Astrocyte of the spinal cord (primary cell): ENCODE measurements at regions not wholly inside any gene's neighbourhood (a gene's known extent, or its start where the extent isn't known, plus 50 kb on each side); places are given as distances from the start of the nearest gene placed in this dataset.
"Not testable (repeated sequence)": the region's sequence is repeated elsewhere in the genome, so short reads cannot be mapped to it uniquely, and the experiment has no call there.

Experiments
- DNase-seq: peaks from one replicate; pipeline ENCODE4 v3.0.0; 2011; ENCODE audit warnings: low read depth, low spot score
- H3K4me3 ChIP-seq: 2 replicates; pipeline ENCODE4 v1.5.1; 2011; ENCODE audit warnings: low read depth, mild to moderate bottlenecking, low read length, moderate library complexity
- in situ Hi-C: cut with HindIII; loops from 2 replicates; pipeline ENCODE4 v1.10.0; 2017; ENCODE audit warnings: low sequenced_read_pairs
- TF ChIP-seq, protein P1 (sequence below): IDR thresholded peaks from 2 replicates; pipeline ENCODE4 v1.5.1; 2012; ENCODE audit warnings: low read depth, mild to moderate bottlenecking, low read length, inconsistent platforms

GRCh38 chr15:35247150-35247549 is 162.1 kb upstream of the NANOGP8 start:
- no peak overlapping the region for H3K4me3 ChIP-seq
- in situ Hi-C loops: no loop called here
- DNase-seq: no peak
- TF ChIP-seq, protein P1, sequence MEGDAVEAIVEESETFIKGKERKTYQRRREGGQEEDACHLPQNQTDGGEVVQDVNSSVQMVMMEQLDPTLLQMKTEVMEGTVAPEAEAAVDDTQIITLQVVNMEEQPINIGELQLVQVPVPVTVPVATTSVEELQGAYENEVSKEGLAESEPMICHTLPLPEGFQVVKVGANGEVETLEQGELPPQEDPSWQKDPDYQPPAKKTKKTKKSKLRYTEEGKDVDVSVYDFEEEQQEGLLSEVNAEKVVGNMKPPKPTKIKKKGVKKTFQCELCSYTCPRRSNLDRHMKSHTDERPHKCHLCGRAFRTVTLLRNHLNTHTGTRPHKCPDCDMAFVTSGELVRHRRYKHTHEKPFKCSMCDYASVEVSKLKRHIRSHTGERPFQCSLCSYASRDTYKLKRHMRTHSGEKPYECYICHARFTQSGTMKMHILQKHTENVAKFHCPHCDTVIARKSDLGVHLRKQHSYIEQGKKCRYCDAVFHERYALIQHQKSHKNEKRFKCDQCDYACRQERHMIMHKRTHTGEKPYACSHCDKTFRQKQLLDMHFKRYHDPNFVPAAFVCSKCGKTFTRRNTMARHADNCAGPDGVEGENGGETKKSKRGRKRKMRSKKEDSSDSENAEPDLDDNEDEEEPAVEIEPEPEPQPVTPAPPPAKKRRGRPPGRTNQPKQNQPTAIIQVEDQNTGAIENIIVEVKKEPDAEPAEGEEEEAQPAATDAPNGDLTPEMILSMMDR: no peak

DNA sequence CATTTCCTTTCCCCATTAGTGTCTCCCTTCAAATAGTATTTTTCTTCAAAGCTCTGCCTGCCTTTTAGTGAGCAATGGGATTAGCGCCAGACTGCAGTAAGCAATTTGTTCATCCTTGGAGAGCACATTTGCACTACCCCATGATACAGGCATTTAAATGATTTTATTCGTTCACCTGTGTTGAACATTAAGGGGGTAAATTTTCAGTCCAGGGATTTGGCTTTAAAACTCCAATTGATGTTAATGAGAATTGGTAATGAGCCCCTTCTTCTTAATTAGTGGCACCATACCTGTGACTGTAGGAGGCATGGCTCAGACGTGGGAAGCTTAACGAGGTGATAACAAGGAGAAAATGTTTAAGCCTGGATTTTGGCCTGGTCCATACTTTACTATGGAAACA is 161.4 kb upstream of the NANOGP8 start:
- in situ Hi-C loops: no loop called here
- H3K4me3 ChIP-seq: no peak overlapping the region
- DNase-seq: no peak
- TF ChIP-seq, protein P1: no peak

DNA sequence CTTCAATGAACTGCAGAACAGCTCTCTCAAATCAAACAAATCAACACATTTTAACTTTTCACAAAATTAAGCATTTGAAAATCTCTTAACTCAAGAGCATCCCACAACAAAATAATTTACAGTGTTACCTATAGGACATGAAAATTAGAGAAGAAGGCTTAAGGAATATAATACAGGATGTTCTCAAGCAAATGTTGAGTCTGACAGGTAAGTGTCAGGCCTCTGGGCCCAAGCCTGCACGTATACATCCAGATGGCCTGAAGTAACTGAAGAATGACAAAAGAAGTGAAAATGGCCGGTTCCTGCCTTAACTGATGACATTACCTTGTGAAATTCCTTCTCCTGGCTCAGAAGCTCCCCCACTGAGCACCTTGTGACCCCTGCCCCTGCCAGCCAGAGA is 160.6 kb upstream of the NANOGP8 start:
- DNase-seq, H3K4me3 ChIP-seq, in situ Hi-C loops: not testable (repeated sequence)

GRCh38 chr15:35244227-35244626 is 159.1 kb upstream of the NANOGP8 start:
- no peak overlapping the region for H3K4me3 ChIP-seq
- DNase-seq: no peak
- TF ChIP-seq, protein P1: no peak
- in situ Hi-C loops: no loop called here

DNA sequence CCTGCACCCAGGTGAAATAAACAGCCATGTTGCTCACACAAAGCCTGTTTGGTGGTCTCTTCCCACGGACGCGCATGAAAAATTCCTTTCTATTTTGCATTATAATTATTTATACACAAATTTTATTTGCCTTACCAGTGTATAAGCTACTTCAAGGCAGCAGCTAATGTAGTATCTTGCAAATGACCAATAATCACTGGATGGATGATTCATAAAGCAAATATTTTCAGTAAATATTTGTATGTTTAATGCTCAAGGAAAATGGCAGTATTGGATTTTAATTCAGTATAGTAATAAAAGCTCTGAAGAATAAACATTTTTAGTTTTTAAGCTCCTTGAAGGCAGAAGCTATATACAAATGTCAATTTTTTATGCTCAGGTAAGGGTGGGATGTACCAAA is 158.7 kb upstream of the NANOGP8 start:
- TF ChIP-seq, protein P1: no peak
- DNase-seq: no peak
- in situ Hi-C loops: no loop called here
- H3K4me3 ChIP-seq: no peak overlapping the region

DNA sequence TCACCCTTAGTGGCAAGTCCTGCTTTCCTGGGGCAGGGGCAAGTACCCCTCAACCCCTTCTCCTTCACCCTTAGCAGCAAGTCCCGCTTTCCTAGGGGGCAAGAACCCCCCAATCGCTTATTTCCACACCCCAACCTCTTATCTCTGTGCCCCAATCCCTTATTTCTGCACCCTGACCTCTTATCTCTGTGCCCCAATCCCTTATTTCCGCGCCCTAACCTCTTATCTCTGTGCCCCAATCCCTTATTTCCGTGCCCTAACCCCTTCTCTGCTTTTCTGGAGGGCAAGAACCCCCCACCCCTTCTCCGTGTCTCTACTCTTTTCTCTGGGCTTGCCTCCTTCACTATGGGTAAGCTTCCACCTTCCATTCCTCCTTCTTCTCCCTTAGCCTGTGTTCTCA is 154.6 kb upstream of the NANOGP8 start:
- not testable (repeated sequence) for H3K4me3 ChIP-seq

DNA sequence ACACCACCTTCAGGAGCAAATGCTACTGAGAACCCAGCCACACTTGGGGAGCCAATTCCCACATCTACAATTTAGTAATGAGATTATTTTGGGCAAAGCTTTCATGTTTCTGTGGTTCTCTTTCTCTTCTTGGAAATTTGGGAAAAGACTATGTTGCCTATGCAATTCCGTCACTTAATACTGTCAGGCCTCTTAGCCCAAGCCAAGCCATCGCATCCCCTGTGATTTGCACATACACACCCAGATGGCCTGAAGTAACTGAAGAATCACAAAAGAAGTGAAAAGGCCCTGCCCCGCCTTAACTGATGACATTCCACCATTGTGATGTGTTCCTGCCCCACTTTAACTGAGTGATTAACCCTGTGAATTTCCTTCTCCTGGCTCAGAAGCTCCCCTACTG is 153.4 kb upstream of the NANOGP8 start:
- DNase-seq, in situ Hi-C loops, H3K4me3 ChIP-seq: not testable (repeated sequence)

More for the DNA sequence above, 154.6 kb upstream of the NANOGP8 start:
- DNase-seq, in situ Hi-C loops: not testable (repeated sequence)

DNA sequence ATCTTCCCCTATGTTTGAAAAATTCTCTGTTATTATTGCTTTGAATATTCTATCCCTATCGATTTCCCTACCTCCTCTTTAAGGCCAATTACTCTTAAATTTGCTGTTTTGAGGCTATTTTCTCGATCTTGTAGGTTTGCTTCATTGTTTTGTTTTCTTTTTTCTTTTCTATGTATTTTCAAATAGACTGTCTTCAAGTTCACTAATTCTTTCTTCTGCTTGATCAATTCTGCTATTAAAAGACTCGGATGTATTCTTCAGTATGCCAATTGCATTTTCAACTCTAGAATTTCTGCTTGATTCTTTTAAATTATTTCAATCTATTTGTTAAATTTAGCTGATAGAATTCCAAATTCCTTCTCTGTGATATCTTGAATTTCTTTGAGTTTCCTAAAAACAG is 144.0 kb upstream of the NANOGP8 start:
- TF ChIP-seq, protein P1: no peak
- H3K4me3 ChIP-seq: no peak overlapping the region
- in situ Hi-C loops: no loop called here
- no peak for DNase-seq
